NCI-H2081 treated with DMSO at 0.1 percent for 48 hours (cell line): ENCODE measurements at regions not wholly inside any gene's neighbourhood (a gene's known extent, or its start where the extent isn't known, plus 50 kb on each side); places are given as distances from the start of the nearest gene placed in this dataset.
"Not testable (repeated sequence)": the region's sequence is repeated elsewhere in the genome, so short reads cannot be mapped to it uniquely, and the experiment has no call there.

Experiments
- DNase-seq: peaks from one replicate; lab custom pipeline; 2025; lab: John Stamatoyannopoulos, UW

DNA sequence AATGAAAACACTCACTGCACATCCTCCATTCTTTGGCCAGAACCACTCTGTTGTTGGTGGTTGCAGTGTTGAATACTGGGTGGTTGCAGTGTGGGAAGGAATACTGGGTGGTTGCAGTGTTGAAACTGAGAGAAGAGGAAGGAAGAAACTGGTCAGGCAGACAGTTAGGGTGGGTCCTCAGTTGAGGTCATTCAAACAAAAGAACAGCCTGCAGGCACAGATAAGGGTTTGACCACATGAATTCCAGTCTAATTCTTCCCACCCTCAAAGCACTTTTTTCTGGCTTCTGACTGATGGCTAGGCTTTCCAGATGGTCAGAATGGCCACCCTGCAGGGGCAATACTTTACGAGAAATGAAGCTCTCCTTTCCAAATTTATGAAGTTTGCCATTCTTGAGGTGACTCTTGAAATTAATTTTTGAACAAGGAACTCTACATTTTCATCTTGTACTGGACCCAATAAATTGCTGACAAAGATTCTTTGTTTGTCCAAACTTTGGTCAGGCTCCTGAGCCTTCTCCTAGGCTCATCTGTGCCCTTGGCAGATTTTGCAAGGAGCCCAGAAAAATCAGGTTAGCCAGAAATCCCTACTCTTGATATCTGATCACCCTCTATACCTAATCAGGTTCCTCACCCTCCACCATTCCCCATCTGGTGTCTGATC, 596.6 kb upstream of the CDH5 start:
- DNase-seq: no peak

DNA sequence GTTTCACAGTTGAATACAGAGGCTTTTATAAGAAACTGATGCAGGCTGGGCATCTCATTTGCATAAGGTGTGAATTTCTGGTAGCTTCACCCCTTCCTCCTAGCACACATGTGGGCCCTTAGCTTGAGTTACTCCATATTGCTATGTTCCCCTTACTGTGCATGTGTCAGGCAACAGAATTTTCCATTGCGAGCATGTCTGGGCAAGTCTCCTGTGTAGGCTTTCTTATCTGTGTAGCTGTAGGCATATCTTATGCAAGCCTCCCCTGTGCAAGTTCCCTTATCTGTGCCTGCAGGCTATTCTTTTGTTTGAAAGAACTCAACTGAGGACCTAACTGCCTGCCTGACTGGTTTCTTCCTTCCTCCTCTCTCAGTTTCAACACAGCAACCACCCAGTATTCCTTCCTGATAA, 597.4 kb upstream of the CDH5 start:
- DNase-seq: no peak

DNA sequence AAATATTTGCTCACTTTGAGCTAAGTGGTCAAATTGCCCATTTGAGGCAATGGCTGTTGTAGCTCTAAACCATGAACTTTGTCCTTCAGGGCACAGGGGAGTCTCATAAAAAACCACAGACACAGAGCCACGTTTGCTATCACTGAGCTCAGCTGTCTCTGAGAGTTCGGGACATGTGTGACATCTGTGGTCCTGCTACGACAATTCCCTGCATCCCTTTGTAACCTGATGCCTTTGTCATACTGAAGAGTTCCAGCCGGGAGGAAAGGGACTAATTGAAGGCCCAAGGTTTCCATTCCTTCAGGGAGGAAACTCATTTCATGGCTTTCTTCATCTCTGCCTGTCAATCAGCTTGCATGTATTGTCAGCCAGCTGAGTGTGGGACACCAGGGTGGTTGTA, 599.4 kb upstream of the CDH5 start:
- no peak for DNase-seq

DNA sequence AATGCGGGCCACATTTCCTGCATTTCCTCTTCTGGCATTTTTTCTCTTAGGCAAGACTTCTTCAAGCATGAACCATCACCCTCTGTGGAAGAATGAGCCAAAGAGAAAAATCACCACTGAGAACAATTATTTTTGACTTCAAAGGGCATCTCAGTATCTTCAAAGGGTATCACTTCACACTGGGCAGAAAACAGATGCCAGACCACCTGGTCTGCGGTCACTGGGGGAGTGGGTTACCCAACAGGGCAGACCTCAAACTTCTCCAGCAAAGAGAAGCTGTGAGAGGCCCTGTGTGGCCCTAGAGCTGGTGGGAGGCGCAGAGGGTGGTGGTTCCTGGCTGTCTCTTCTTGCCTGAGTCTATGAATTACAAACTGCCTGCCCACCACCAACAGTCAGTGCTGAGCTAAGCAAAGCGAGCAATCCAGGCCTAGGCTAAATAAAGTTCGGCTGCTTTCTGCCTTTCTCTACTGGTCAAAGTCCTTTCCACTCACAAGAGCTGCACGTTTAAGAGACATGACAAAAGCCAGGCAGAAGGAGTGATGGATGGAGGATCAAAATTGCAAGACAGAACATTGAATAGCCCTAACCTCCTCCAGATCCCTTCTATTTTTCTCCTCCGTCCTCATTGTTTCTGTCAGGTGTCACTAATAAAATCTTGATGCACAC, 602.7 kb upstream of the CDH5 start:
- no peak for DNase-seq

DNA sequence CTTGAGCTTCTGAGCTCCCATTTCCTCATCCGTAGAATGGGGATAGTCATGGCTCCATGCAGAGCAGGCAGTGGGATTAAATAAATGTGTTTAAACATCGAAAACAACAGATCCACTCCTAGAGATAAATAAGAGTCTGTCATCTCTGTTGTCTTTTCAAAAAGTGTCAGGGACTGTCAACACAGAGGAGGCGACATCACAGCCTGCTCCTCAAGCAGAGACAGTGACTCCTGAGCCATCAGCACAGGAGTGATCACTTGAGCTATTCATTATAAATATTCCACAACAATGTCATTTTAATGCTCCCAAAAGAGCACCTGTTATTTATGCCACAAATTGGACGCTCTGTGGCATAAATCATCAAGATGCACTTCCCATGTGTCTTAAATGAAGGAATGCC, 605.6 kb upstream of the CDH5 start:
- no peak for DNase-seq

DNA sequence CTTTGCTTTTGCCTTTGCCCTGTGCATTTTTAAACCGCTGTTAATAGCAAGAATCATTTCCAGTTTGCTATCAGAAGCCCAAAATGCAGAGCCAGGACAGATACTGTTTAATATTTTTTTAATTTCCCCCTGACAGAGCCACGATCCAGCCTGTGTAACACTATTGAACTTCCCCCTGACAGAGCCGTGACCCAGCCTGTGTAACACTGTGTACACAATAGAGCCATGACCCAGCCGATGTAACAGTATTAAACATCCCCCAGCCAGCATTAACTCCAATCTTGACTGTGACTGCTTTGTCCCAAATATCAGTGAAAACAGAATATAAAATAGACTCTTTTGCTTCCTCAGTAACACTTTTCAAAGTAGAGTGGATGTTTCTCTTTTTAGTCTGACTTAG, 607.9 kb upstream of the CDH5 start:
- DNase-seq: no peak

DNA sequence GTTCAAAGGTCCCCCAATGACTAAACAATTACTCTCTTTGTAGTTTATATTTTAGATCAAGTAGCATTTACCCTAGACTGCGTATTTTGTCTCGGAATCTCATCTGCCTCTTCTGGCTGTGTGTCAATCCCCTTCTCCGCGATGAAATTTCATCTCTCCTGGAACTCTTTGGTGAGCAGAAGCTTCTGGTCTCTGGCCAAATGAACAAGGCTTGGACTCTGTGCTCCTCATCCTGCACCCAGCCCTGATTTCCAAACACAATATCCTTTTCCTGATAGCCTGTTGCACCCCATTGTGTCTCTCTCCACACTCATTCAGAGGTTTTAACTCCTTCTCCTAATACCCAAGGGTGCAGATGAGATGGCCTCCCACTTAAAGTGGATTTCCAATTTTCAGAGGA, 609.4 kb upstream of the CDH5 start:
- DNase-seq: no peak

DNA sequence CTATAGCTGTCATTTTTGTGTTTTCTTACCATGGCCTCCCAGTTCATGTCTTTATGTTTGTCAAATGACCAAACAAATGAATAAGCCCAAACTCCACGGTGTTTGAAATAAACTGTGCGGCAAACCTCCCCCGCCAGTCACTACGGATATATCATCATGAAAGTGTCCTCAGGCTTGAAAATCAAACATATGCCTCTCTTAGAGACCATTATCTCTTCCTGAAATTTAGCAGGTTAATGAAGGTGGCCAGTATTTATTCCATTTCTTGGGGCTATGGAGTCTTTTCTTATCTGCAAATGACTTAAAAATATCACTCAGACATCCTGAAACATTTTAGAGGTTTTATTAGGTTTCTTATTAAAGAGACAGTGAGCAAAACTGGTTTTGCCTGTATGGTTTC, 610.3 kb upstream of the CDH5 start:
- DNase-seq: no peak

DNA sequence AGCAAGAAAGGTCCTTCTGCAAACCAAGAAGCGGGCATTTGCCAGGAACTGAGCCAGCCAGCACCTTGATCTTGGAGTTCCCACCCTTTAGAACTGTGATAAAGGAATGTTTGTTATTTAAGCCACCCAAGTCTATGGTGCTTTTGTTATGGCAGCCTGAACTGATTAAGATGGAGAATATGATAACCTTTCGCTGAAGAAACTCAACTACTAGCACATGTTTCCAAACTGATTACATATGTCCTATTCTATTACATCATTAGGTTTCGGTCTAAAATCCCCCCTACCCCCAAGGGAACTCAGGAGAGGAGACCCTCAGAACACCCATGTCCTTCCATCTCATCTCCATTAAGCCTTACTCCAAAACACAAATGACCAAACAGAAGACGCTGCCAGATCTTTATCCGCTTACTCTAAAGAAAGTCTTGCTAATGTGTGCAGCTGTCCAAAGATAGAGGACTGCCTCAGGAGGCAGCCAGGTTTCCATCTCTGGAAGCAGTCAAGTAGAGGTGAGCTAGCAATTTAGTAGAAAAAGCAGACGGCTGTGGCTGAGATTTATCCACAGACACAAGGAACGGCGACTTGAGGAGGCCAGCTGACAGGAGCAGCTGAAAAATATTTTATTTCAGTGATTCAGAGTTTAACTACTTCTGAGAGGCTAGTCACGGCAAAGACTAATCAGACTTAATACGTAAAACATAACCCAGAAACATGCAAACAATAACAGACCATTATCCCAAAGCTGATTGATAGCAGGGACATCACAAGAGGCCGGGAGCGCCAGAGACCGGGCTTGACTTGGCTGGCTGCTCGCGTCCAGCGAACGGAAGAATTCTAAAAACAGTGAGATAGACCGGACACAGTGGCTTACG, 611.4 kb upstream of the CDH5 start:
- no peak for DNase-seq

DNA sequence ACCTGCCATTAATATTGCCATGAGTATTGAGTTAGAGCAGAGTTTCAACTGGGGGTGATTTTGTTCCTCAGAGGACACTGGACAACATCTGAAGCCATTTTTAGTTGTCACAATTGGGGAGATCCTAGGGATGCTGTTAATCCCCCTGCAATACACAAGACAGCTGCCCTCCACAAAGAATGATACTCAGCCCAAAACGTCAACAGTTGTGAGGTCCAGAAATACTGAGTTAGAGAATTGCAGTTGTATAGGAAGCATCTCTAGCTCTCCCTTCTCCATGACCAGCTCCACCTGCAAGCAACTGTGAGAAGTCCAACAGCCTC, 614.0 kb upstream of the CDH5 start:
- no peak for DNase-seq

DNA sequence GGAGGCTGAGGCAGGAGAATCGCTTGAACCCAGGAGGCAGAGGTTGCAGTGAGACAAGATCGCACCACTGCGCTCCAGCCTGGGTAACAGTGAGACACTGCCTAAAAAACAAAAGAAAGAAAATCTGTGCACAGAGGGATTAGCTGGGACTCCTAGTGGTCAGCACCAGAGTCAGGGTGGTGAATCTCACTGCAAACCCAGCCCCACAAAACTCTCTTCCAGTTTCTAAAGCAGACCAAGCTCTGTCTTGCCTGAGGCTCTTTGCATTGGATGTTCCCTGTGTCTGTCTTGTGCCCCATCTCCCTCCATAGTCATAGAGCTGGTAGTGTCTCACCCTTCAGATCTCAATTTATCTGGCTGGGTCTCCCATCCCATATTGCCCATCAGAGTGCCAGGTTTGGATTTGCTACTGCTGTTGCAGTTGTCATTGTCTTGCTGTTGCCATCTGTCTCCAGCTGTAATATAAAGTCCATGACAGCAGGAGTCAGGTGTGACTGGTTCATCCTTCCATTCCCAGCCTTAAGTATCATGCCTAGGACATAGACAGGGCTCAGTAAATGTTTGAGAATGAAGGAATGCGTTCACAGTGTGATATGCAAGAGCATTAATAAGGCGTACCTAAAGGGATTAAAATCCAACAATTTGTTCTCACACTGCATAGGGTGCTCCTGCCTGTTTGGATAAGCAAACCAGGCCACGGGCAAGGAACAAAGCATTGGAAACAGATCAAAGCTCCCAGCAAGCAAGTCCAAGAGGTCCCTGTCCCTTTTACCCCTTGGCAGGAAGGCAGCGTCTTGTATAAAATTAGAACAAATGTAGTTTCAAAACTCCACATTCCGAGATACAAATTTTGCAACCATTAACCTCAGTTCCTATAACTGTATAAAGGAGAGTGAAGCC, 614.6 kb upstream of the CDH5 start:
- DNase-seq: no peak

DNA sequence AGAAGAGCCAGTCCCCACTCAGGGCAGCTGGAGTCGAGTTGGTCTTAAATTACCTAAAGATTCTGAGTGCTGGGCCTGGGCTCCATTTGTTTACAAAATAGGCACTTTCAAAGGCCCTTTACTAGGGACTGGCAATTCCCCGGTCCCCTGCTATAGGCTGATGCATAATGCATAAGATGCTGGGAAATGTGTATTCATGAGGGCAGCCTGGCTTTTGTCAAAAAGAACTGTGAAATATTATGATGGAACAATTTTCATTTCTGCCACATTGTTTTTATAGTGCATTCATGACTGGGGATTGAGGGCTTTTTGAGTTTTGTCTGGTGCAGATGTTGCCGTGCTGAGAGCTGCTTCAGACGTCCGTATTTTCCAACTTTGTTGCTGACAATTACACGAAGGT, 617.0 kb upstream of the CDH5 start:
- DNase-seq: no peak

DNA sequence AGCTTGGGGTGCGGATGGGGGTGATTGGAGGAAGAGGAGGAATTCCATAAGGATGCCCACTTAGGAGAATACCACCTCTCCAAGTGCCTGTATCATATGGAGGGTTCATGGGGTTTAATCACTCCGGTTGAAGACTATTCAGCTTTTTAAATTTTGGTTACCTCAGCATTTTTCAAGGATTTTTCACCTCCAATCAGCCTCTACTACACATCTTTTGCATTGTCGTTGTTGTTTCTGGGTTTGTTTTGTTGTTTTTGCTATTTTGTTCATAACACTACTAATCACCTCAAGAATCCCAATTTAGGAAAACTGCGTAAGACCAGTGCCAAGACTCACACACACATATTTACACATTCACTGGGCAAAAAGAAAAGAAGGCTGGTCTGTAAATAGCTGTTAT, 619.5 kb upstream of the CDH5 start:
- no peak for DNase-seq

DNA sequence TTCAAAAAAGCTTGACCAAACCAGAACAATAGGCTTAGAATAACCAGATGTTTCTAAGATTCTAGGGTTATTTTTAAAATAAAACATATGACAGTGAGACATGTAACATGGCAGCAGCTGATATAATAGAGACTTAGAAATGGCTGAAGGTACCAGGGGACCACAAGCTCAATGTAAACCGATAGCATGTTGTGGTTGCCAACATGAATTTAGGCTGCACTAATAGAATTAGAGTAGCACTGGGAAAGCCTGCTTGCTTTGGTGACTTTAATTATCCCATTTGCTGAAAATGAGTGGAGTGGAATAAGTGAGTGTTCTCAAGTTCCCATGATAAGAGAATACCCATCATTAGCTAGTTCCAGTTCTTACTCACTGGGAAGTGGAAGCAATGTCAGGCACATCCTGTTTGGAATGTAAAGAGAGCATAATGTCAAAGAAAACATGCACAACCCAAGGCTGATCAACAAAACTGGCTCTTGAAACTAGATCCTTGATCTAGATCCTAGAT, 621.2 kb upstream of the CDH5 start:
- DNase-seq: no peak

DNA sequence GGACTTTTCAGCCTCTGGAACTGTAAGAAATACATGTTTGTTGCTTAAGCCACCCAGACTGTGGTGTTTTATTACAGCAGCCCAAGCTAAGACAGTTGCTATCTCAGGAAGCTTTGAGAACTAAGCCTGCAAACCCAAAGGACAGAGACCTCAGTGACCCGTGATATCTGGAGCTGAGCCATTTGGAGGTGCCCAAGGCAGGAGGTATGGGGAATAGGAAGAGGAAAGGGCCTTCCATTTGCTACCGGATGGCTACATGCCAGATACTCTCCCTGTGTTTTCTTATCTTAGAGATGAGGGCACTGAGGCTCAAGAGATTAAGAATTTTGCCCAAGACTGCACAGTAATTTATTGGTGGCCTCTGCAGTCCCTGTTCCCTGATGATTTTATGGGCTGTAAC, 622.1 kb upstream of the CDH5 start:
- no peak for DNase-seq

DNA sequence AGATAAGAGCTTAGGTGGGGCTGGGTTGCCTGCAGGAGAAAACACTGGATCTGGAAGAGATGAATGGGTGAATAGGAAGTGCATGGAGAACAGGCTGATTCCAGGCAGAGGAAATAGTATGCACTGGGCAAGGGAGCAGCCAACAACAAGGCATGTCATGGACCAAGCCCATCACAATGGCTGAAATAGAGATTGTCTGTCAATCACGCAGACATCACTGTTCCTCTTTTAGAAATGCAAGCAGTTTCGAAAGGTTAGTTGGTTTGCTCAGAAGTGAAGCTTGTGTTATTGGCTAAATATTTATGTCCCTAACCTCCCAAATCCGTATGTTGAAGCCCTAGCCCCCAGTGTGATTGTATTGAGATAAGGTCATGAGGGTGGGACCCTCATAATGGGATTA, 621.7 kb upstream of the CDH11 start:
- no peak for DNase-seq

DNA sequence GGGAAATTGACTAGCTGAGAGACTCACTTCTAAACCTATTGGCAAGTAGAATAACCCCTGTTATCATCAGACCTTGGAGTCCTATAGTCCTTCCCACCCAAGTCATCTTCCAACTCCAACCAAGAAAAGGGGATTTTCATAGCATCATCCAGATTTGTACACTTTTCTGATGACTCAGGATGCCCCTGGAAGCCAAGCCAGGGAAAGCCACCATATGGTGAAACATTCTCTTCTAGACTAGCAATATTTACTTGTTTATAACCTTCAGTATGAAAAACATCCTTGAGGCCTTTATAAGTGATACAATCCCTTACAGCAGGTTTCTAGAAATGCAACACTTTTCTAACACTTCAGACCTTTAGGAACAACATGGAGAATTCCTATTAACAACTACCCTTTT, 618.8 kb upstream of the CDH11 start:
- no peak for DNase-seq

DNA sequence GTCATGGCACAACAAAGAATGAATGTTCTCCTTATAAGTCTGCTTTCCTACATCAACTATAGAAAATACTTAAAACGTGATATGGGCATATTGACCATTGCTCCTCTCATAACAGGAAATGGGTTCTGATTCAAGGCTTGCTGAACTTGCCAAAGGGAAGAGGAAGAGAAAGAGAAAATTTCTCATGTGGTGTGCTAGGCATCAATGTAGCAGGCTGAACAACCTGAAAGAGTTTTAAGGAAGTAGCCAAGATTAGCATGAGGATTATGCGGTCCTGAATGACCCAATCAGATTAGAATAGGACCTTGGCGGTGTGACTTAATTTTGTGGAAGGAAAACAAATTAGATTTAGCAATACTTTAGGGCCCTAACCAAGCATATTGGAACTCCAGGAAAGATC, 617.7 kb upstream of the CDH11 start:
- DNase-seq: no peak

DNA sequence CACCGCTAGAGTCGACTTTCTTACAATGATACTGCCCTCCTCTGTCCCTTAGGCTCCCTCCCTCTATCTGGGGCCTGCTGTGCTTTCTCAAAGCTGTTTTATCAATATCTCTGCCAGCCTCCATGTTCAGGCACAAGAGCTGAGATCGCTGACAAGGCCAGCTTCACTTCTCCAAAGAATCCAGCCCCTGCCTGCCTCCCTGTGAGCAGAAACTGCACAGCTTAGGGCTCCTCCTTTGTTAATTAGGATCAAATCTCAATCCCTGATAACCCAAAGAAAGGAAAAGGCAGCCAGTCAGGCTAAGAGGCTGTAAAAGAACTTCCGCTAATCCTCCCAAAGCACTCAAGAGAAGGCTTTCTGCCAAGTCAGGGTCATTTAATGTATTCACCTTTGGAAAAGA, 616.0 kb upstream of the CDH11 start:
- no peak for DNase-seq

DNA sequence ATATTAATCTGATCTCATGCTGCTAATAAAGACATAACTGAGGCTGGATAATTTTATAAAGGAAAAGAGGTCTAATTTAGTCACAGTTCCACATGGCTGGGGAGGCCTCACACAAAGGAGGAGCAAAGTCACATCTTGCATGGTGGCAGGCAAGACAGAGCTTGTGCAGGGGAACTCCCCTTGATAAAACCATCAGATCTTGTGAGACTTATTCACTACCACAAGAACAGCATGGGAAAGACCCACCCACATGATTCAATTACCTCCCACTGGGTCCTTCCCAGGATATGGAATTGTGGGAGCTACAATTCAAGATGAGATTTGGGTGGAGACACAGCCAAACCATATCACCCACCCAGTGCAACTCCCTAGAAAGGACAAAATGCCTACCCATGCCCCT, 613.8 kb upstream of the CDH11 start:
- not testable (repeated sequence) for DNase-seq

DNA sequence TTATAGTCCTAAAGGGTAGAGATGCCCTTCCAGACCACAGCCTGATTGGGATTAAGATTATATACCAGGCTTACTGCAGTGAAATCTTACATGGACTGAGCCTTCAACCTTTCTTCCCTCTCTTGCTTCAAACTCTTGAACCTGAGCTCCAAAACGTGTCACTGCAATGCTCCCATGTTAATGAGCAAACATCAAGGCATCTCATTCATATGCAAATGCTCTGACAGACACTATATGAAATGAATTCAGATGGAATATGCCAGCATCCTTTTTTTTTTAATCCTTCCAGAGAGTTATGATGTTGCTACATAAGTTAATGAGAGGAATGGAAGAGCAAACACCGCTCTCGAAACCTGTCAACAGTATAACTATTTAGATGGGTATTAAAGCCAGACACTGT, 611.9 kb upstream of the CDH11 start:
- no peak for DNase-seq

DNA sequence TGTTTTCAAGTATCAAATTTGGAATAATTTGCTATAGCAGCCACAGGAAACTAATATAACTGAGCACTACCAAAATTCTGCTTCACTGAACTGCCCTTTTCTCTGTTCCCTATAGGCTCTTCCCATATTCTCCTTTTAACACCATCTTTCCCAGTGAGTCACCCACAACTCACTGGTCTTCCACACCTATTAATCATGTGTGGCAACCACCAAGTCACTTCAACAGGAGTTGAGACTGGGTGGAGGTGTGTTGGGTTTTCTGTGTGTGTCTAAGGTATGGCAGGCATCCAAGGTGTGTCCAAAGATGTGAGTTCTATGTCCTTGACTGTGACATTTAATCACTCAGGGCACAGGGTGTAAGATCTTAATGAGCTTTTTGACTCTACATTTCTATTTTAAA, 610.0 kb upstream of the CDH11 start:
- DNase-seq: no peak
